Effector memory CD4-positive, alpha-beta T cell (primary cell): ENCODE measurements at regions not wholly inside any gene's neighbourhood (a gene's known extent, or its start where the extent isn't known, plus 50 kb on each side); places are given as distances from the start of the nearest gene placed in this dataset.
"Not testable (repeated sequence)": the region's sequence is repeated elsewhere in the genome, so short reads cannot be mapped to it uniquely, and the experiment has no call there.

ENCODE experiments used
- DNase-seq, 3 donors: peaks; one replicate each; pipeline ENCODE4 v3.0.0-alpha.2; 2020
- H3K27ac ChIP-seq: 2 replicates; pipeline ENCODE4 v1.7.0; 2013; ENCODE audit warnings: mild to moderate bottlenecking, low read length, moderate library complexity; ENCODE audit not compliant: insufficient read depth, poor library complexity, severe bottlenecking
- H3K27me3 ChIP-seq: replicated peaks from 2 replicates; pipeline ENCODE4 v1.7.0; 2013; ENCODE audit warnings: mild to moderate bottlenecking, low read length; ENCODE audit not compliant: insufficient read depth, control insufficient read depth, poor library complexity, severe bottlenecking
- H3K36me3 ChIP-seq: 2 replicates; pipeline ENCODE4 v1.7.0; 2013; ENCODE audit warnings: mild to moderate bottlenecking, low read length, moderate library complexity; ENCODE audit not compliant: control insufficient read depth, insufficient read depth
- H3K4me1 ChIP-seq: 2 replicates; pipeline ENCODE4 v1.7.0; 2013; ENCODE audit warnings: low read length, mild to moderate bottlenecking; ENCODE audit not compliant: control insufficient read depth, insufficient read depth, poor library complexity, severe bottlenecking
- H3K4me3 ChIP-seq: 2 replicates; pipeline ENCODE4 v1.7.0; 2013; ENCODE audit warnings: low read length, low read depth, mild to moderate bottlenecking; ENCODE audit not compliant: insufficient read depth, poor library complexity, severe bottlenecking
- H3K9me3 ChIP-seq: 2 replicates; pipeline ENCODE4 v1.7.0; 2013; ENCODE audit warnings: mild to moderate bottlenecking, low read length, moderate library complexity; ENCODE audit not compliant: control insufficient read depth

DNA sequence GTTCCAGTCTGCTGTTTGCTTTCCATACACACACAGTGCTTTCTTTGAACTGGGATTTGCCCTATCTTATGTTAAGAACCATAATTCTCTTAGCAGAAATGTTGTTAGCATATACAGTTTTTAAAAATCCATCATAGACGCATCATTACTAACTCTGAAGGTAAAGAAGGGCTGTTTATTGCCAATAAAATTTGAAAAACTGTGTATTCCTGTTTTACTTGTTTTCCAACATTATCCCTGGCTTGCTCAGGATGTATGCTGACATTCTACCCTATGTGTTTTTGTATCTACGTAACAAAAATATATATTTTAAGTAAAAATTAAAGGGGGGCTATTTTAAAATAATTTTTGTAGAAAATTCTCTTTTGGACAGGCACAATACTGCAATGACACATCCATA is 857.2 kb downstream of the BRINP3 start:
- Histone ChIP-seq H3K4me3 (no peak overlapping the region), H3K36me3 (no peaks in the 10 kb centered on the region), H3K27ac (no peak overlapping the region), H3K4me1 (no peaks in the 10 kb centered on the region), H3K9me3 (no peaks in the 10 kb centered on the region), H3K27me3 (no peaks in the 10 kb centered on the region)
- DNase-seq, result no peak

- H3K9me3 ChIP-seq, result no peaks in the 10 kb centered on the region
- H3K27ac ChIP-seq, result no peak overlapping the region
- no peak for DNase-seq
- no peaks in the 10 kb centered on the region for H3K36me3 ChIP-seq
- H3K27me3 ChIP-seq, result no peaks in the 10 kb centered on the region
- H3K4me1 ChIP-seq, result no peaks in the 10 kb centered on the region
- no peak overlapping the region for H3K4me3 ChIP-seq
Observed at GRCh38 chr1:189623336-189623735, 854.3 kb downstream of the BRINP3 start.

DNA sequence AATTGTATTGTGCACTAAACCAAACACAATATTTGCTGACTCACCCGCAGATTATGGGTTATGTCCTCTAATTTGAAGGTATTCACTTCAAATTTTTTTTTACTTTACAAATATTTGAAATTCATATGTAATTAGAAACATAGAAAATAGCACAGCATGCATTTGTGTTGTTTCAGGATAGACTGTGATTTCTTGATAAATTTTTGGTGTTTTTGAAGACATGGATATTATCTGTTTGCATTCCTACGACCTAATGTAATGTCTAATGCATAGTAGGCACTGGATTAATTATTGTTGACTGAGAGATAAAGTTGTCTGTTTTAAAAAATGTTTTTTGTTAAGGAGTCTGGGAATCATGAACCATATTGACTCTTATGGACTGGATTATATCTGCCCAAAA is 850.2 kb downstream of the BRINP3 start:
- Histone ChIP-seq H3K4me1 (no peaks in the 10 kb centered on the region), H3K27ac (no peak overlapping the region), H3K4me3 (no peak overlapping the region), H3K36me3 (no peaks in the 10 kb centered on the region), H3K27me3 (no peaks in the 10 kb centered on the region), H3K9me3 (no peaks in the 10 kb centered on the region)
- no peak for DNase-seq

- no peak overlapping the region for H3K4me3 ChIP-seq
- no peak overlapping the region for H3K27ac ChIP-seq
- H3K27me3 ChIP-seq, result no peaks in the 10 kb centered on the region
- H3K9me3 ChIP-seq, result no peaks in the 10 kb centered on the region
- no peaks in the 10 kb centered on the region for H3K36me3 ChIP-seq
- DNase-seq, result no peak
- no peaks in the 10 kb centered on the region for H3K4me1 ChIP-seq
Observed at GRCh38 chr1:189628857-189629256, 848.8 kb downstream of the BRINP3 start.

- Histone ChIP-seq H3K27me3 (no peaks in the 10 kb centered on the region), H3K4me3 (no peak overlapping the region), H3K36me3 (no peaks in the 10 kb centered on the region), H3K4me1 (no peaks in the 10 kb centered on the region), H3K9me3 (no peaks in the 10 kb centered on the region), H3K27ac (no peak overlapping the region)
- no peak for DNase-seq
Observed at GRCh38 chr1:189633658-189634057, 844.0 kb downstream of the BRINP3 start.

GRCh38 chr1:189637041-189637440 is 840.6 kb downstream of the BRINP3 start:
- H3K9me3 ChIP-seq, result no peaks in the 10 kb centered on the region
- H3K4me3 ChIP-seq, result no peak overlapping the region
- H3K27me3 ChIP-seq, result no peaks in the 10 kb centered on the region
- no peak for DNase-seq
- H3K36me3 ChIP-seq, result no peaks in the 10 kb centered on the region
- no peak overlapping the region for H3K27ac ChIP-seq
- H3K4me1 ChIP-seq, result no peaks in the 10 kb centered on the region

GRCh38 chr1:189644156-189644555 is 833.5 kb downstream of the BRINP3 start:
- not testable (repeated sequence) for H3K27ac ChIP-seq, H3K27me3 ChIP-seq, H3K9me3 ChIP-seq, DNase-seq, H3K36me3 ChIP-seq, H3K4me1 ChIP-seq, H3K4me3 ChIP-seq

DNA sequence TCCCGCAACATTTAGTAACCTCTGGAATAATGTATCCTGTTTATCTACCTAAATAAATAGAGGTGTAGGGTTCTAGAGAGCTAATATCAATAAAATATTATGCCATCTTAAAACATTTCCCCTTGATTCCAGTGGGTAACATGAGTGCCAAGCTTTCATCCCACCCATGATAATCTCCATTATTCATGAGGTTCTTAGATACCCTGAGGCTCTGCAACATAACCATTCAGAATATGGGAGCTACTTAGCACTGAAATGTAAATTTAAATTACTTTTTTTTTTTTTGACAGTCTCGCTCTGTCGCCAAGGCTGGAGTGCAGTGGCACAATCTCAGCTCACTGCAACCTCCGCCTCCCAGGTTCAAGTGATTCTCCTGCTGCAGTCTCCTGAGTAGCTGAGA is 832.7 kb downstream of the BRINP3 start:
- H3K27ac ChIP-seq, result no peak overlapping the region
- no peak for DNase-seq
- H3K36me3 ChIP-seq, result no peaks in the 10 kb centered on the region
- H3K4me1 ChIP-seq, result no peaks in the 10 kb centered on the region
- H3K9me3 ChIP-seq, result no peaks in the 10 kb centered on the region
- H3K4me3 ChIP-seq, result no peak overlapping the region
- H3K27me3 ChIP-seq, result no peaks in the 10 kb centered on the region

DNA sequence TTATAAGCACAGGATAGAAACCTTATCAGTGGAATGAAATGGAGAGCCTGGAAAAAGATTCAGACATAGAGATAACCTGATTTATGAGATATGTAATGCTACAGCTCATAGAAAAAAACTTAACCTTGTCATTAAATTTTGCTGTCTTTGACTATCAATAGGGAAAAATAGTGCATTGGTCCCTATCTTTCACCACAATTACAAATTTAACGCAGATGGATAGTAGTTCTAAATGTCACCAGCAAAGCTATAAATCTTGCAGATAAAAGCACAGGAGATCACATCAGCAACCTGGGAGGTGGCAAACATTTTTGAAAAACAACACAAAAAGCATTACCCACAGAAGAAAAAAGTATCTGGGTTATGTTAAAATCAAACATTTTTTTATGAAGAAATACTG is 831.6 kb downstream of the BRINP3 start:
- no peaks in the 10 kb centered on the region for H3K9me3 ChIP-seq
- H3K27ac ChIP-seq, result no peak overlapping the region
- no peak for DNase-seq
- H3K4me1 ChIP-seq, result no peaks in the 10 kb centered on the region
- no peak overlapping the region for H3K4me3 ChIP-seq
- H3K36me3 ChIP-seq, result no peaks in the 10 kb centered on the region
- H3K27me3 ChIP-seq, result no peaks in the 10 kb centered on the region

GRCh38 chr1:189654906-189655305 is 822.8 kb downstream of the BRINP3 start:
- no peak for DNase-seq

More at GRCh38 chr1:189654906-189655305, 822.8 kb downstream of the BRINP3 start:
- Histone ChIP-seq H3K27ac (no peak overlapping the region), H3K4me1 (no peaks in the 10 kb centered on the region), H3K36me3 (no peaks in the 10 kb centered on the region), H3K9me3 (no peaks in the 10 kb centered on the region), H3K4me3 (no peak overlapping the region), H3K27me3 (no peaks in the 10 kb centered on the region)
